Prostate gland (tissue), 2 donors: ENCODE measurements at regions not wholly inside any gene's neighbourhood (a gene's known extent, or its start where the extent isn't known, plus 50 kb on each side); places are given as distances from the start of the nearest gene placed in this dataset.

Source experiments
- POLR2A ChIP-seq: fragments of 450-650 bp; IDR thresholded peaks from one replicate; pipeline ENCODE4 v1.6.1; 2016; ENCODE audit warnings: antibody characterized with exemption, mild to moderate bottlenecking
- POLR2AphosphoS5 ChIP-seq: sonication (generic); formaldehyde crosslinking; IDR thresholded peaks from one replicate; pipeline ENCODE4 v1.6.1; 2017; ENCODE audit warnings: antibody characterized with exemption
- TF ChIP-seq, protein P1 (sequence below), 4 experiments: fragments of 200-600 bp in 2 of 4; fragments of 450-650 bp in 2 of 4; sonication (generic) in 2 of 4; IDR thresholded peaks; 1 replicate in 3 of 4; 2 replicates in 1 of 4; pipeline ENCODE4 v1.5.1; 2016 to 2019; ENCODE audit warnings: antibody characterized with exemption in 4 of 4, mild to moderate bottlenecking in 2 of 4, moderate library complexity in 2 of 4

DNA sequence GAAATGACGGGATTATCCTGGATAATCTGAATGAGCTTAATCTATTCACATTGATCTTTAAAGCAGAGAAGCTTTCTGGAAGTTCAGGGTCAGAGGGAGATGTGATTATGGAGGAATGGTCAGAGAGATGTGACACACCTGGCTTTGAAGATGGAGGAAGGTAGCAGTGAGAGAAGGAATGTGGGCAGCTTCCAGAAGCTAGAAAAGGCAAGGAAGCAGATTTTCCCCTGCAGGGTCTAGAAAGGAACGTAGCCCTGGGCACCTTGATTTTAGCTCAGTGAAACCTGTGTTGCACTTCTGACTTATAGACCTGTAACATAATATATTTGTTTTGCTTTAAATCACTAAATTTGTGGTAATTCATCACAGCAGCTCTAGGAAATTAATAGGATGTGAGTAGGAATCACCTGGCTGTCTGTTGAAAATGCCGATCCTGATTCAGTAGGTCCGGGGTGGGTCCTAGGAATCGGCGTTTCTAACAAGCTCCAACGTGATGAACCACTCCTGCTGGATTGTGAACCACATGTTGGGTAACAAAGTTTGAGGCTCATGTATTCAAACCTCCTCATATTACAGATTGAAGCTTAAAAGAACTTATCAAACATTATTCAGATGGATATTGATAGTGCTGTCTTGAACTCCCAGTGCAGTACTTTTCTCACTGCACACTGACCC lies 157.0 kb downstream of the GJA1 start:
- TF ChIP-seq POLR2AphosphoS5: no peak
- TF ChIP-seq, protein P1, sequence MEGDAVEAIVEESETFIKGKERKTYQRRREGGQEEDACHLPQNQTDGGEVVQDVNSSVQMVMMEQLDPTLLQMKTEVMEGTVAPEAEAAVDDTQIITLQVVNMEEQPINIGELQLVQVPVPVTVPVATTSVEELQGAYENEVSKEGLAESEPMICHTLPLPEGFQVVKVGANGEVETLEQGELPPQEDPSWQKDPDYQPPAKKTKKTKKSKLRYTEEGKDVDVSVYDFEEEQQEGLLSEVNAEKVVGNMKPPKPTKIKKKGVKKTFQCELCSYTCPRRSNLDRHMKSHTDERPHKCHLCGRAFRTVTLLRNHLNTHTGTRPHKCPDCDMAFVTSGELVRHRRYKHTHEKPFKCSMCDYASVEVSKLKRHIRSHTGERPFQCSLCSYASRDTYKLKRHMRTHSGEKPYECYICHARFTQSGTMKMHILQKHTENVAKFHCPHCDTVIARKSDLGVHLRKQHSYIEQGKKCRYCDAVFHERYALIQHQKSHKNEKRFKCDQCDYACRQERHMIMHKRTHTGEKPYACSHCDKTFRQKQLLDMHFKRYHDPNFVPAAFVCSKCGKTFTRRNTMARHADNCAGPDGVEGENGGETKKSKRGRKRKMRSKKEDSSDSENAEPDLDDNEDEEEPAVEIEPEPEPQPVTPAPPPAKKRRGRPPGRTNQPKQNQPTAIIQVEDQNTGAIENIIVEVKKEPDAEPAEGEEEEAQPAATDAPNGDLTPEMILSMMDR (IDR thresholded peaks at IDR 0.05): no peak
- no peak for TF ChIP-seq POLR2A
